Stimulated activated effector memory CD8-positive, alpha-beta T cell treated with anti-CD3 and anti-CD28 coated beads, Interleukin-12 subunit alpha, Interleukin-12 subunit beta, amount 100 ng/mL, for 72 hours (primary cell): ENCODE measurements at regions not wholly inside any gene's neighbourhood (a gene's known extent, or its start where the extent isn't known, plus 50 kb on each side); places are given as distances from the start of the nearest gene placed in this dataset.
A peak's percentile ranks its signal among the peaks of the same experiment; 100 is the strongest.

Source experiments
- ATAC-seq: fragments of 150-1000 bp; cut with Tn5 transposase; 2 replicates; pipeline ENCODE4 v1.10.0; 2021
- DNase-seq, 2 donors: peaks; one replicate each; pipeline ENCODE4 v3.0.0; 2021 to 2022; ENCODE audit warnings: low spot score in 2 of 2
- H3K27ac Mint-ChIP-seq: one replicate; pipeline ENCODE4 v1.8.0; 2022; ENCODE audit warnings: mild to moderate bottlenecking, mixed read lengths
- H3K36me3 Mint-ChIP-seq: one replicate; pipeline ENCODE4 v1.8.0; 2022; ENCODE audit warnings: mild to moderate bottlenecking, mixed read lengths
- H3K4me1 Mint-ChIP-seq: one replicate; pipeline ENCODE4 v1.8.0; 2022; ENCODE audit warnings: mixed read lengths
- H3K4me3 Mint-ChIP-seq: one replicate; pipeline ENCODE4 v1.8.0; 2022; ENCODE audit warnings: mild to moderate bottlenecking, mixed read lengths
- H3K9me3 Mint-ChIP-seq: one replicate; pipeline ENCODE4 v1.8.0; 2022; ENCODE audit warnings: mixed read lengths

DNA sequence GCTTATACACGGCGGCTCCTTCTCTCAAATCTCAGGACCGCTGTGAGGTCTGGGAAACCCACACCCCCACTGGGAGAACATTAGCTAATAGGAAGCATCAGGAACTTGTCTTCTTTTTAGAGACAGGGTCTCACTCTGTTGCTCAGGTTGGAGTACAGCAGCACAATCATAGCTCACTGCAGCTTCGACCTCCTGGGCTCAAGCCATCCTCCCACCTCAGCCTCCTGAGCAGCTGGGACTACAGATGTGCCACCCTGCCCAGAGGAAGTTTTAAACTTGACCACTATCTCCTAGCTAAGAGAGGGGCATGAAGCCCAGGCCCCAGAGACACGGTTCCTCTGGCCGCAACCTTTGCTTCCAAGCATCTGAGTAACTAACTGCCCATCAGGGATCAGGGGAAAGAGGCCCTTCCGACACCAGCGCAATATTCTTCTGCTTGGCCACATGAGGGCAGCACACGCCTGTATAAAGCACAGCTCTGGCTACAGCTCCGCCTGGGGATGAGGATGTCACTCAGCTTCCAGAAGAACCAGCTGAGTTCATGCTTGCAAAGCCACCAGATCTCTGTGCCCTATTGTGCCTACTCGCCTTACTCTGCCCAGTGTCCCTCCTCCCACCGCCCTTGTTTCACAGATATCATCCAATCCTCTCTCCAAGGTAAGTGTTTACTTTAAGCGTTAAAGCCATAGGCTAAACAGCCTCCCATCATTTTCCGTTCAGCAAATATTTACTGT, 57.6 kb upstream of the SLC6A11 start:
- Mint-ChIP-seq H3K36me3 (no peaks in the 10 kb centered on the region), H3K27ac (peak overlapping the region; percentile 12), H3K9me3 (no peaks in the 10 kb centered on the region), H3K4me1 (peaks cover 7% of the 10 kb centered on the region), H3K4me3 (no peak overlapping the region)
- ATAC-seq (peak; percentile 63), DNase-seq (peak; percentile 38 to 64)

GRCh38 chr3:10759495-10759894, 56.5 kb upstream of the SLC6A11 start:
- no peak for DNase-seq
- H3K9me3 Mint-ChIP-seq, result no peaks in the 10 kb centered on the region

DNA sequence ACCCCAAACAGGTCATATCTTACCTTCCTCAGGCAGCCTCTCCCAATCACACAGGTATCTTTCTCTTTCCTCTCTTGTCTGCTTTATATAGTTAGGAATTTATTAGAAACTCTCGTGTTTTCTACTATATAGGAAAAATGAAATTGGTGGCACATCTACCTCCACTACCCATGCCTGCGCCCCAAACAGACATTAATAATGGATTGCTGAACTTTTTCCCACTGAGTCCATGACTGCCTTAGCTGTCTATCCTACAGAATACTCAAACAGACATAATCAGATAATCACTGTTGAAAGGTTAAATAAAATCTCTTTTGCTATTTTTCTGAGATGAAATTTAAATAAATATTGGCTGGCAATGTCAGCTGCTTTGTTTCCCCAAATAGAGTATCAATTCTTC, 55.8 kb upstream of the SLC6A11 start:
- Mint-ChIP-seq H3K4me1 (peaks cover 7% of the 10 kb centered on the region), H3K36me3 (no peaks in the 10 kb centered on the region), H3K4me3 (no peak overlapping the region), H3K27ac (no peak overlapping the region), H3K9me3 (no peaks in the 10 kb centered on the region)
- no peak for DNase-seq
- no peak for ATAC-seq

More at GRCh38 chr3:10759495-10759894, 56.5 kb upstream of the SLC6A11 start:
- H3K4me3 Mint-ChIP-seq, result no peak overlapping the region
- peaks cover 7% of the 10 kb centered on the region for H3K4me1 Mint-ChIP-seq
- no peaks in the 10 kb centered on the region for H3K36me3 Mint-ChIP-seq
- ATAC-seq, result no peak
- H3K27ac Mint-ChIP-seq, result no peak overlapping the region

DNA sequence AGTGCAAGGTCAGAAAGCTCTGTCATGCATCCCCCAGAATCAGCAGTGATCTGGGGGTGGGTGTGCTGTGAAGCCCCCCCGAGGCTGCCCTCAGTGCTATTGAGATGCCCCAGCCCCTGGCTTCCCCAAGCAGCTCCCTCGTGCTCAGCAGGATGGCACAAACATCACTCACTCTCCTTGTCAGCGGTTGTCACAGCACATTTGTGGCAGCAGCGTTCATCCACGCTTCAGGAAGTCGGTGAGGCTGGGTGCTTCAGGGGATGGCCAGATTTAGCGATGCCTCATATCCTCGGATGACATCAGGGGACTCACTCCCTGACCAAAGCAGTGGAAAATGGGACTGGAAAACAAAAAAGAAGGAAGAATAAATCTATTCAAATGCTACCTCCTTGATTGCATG, 54.4 kb upstream of the SLC6A11 start:
- Mint-ChIP-seq H3K4me1 (peaks cover 7% of the 10 kb centered on the region), H3K27ac (no peak overlapping the region), H3K4me3 (no peak overlapping the region), H3K36me3 (no peaks in the 10 kb centered on the region), H3K9me3 (no peaks in the 10 kb centered on the region)
- ATAC-seq (no peak), DNase-seq (no peak)

DNA sequence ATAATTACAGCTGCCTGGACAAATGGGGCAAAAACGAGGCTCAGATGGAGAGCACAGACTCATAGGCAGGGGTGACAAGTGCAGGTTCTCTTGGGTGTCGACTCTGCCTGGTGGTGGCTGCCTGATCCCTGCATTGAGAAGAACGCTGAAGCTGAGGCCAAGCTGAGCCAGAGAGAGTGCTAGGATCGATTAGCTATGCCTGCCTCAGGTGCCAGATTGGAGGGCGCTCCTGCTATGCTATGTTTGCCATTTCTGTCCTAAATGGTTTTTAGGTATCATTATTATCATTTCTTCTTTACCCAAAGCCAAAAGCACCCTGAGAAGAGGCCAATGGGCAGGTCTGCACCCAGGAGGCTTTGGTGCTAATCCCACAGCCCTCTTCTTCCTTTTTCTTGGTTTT, 53.9 kb upstream of the SLC6A11 start:
- no peak overlapping the region for H3K27ac Mint-ChIP-seq
- DNase-seq (no peak), ATAC-seq (no peak)
- H3K4me3 Mint-ChIP-seq, result no peak overlapping the region
- no peaks in the 10 kb centered on the region for H3K36me3 Mint-ChIP-seq
- H3K4me1 Mint-ChIP-seq, result peaks cover 6% of the 10 kb centered on the region
- no peaks in the 10 kb centered on the region for H3K9me3 Mint-ChIP-seq

GRCh38 chr3:10762611-10763247, 53.3 kb upstream of the SLC6A11 start:
- no peaks in the 10 kb centered on the region for H3K9me3 Mint-ChIP-seq
- peaks cover under 1% of the 10 kb centered on the region for H3K4me1 Mint-ChIP-seq
- H3K27ac Mint-ChIP-seq, result no peak overlapping the region
- no peak for DNase-seq
- no peaks in the 10 kb centered on the region for H3K36me3 Mint-ChIP-seq
- H3K4me3 Mint-ChIP-seq, result no peak overlapping the region
- no peak for ATAC-seq

- H3K4me3 Mint-ChIP-seq, result no peak overlapping the region
- DNase-seq (no peak), ATAC-seq (no peak)
- H3K36me3 Mint-ChIP-seq, result no peaks in the 10 kb centered on the region
- H3K27ac Mint-ChIP-seq, result no peak overlapping the region
- H3K9me3 Mint-ChIP-seq, result no peaks in the 10 kb centered on the region
- no peaks in the 10 kb centered on the region for H3K4me1 Mint-ChIP-seq
Observed at GRCh38 chr3:10763248-10763620, 52.8 kb upstream of the SLC6A11 start.

DNA sequence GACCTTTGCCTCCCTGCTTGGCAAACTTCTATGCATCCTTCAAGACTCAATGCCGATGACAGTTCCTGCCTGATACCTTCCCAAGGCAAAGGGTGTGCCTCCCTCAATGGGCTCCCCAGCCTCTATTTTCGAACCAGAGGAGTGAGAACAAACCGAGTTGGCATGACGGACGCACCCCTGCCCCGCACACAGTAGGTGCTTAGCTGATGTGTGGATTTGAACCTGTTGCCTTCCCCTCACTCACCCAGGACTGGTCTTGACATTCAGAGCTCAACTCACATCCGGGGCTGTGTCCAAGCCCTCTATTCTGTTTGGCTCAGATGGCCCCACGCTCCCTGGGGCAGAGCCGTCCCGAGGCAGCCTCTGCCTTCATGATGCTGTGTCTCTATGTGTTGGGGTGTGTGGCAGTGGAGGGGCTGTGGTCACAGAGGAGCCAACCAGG, 52.2 kb upstream of the SLC6A11 start:
- Mint-ChIP-seq H3K36me3 (no peaks in the 10 kb centered on the region), H3K4me1 (no peaks in the 10 kb centered on the region), H3K27ac (no peak overlapping the region), H3K9me3 (no peaks in the 10 kb centered on the region), H3K4me3 (no peak overlapping the region)
- ATAC-seq, result no peak
- no peak for DNase-seq

GRCh38 chr3:10764259-10765051, 51.6 kb upstream of the SLC6A11 start:
- Mint-ChIP-seq H3K36me3 (no peaks in the 10 kb centered on the region), H3K9me3 (no peaks in the 10 kb centered on the region), H3K27ac (no peak overlapping the region), H3K4me1 (no peaks in the 10 kb centered on the region), H3K4me3 (no peak overlapping the region)
- ATAC-seq, result no peak
- no peak for DNase-seq

GRCh38 chr3:10766049-10766705, 49.9 kb upstream of the SLC6A11 start:
- H3K9me3 Mint-ChIP-seq, result no peaks in the 10 kb centered on the region
- no peaks in the 10 kb centered on the region for H3K36me3 Mint-ChIP-seq
- ATAC-seq, result no peak

More at GRCh38 chr3:10766049-10766705, 49.9 kb upstream of the SLC6A11 start:
- Mint-ChIP-seq H3K27ac (no peak overlapping the region), H3K4me3 (no peak overlapping the region), H3K4me1 (no peaks in the 10 kb centered on the region)
- DNase-seq, result no peak
